ENCODE measurements at regions not wholly inside any gene's neighbourhood (a gene's known extent, or its start where the extent isn't known, plus 50 kb on each side); places are given as distances from the start of the nearest gene placed in this dataset.

GRCh38 chr1:202067188-202067974 lies 55.3 kb upstream of the GPR37L1 start:
- ATAC-seq = peak; percentile 28

- no peak for ATAC-seq
Measured at GRCh38 chr1:202068596-202068995, 54.1 kb upstream of the GPR37L1 start.

GRCh38 chr1:202069662-202070061 lies 53.1 kb upstream of the GPR37L1 start:
- ATAC-seq = no peak

GRCh38 chr1:202072211-202072765 lies 50.4 kb upstream of the GPR37L1 start:
- peak; percentile 20 for ATAC-seq
